ENCODE measurements at regions not wholly inside any gene's neighbourhood (a gene's known extent, or its start where the extent isn't known, plus 50 kb on each side); places are given as distances from the start of the nearest gene placed in this dataset.

DNA sequence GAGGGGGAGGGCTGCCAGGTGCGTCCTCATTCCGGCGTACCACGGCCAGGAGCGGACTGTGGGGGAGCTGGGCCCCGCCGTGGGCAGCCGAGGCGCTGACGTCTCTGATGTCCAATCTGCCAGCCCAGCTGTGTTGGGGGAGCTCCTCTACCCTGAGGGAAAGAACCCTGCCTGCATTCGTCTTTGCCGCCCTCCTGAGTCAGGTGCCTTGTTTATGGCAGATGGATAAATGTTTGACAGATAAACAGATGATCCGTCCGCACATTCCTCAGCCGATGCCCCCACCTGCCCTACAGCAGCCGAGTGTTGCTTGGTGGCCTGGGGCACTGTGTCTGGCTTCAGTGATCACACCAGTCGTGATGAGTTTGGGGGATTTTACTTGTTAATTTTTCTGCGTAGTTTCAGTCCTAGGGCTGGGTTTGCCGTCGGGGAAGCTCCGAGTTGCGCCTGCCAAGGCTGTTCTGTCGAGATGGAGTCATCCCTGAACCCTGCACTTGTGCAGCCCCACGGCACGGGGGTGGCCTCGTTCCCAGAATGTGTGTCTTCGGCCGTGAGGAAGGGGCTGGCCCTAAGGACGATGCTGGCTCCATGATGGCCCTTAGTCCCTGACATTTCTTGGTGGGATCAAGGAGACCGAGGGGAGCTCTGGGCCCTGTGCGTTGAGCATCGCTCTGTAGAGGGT is 1083.9 kb downstream of the BRD1 start (continued):
- TF ChIP-seq, protein P1, sequence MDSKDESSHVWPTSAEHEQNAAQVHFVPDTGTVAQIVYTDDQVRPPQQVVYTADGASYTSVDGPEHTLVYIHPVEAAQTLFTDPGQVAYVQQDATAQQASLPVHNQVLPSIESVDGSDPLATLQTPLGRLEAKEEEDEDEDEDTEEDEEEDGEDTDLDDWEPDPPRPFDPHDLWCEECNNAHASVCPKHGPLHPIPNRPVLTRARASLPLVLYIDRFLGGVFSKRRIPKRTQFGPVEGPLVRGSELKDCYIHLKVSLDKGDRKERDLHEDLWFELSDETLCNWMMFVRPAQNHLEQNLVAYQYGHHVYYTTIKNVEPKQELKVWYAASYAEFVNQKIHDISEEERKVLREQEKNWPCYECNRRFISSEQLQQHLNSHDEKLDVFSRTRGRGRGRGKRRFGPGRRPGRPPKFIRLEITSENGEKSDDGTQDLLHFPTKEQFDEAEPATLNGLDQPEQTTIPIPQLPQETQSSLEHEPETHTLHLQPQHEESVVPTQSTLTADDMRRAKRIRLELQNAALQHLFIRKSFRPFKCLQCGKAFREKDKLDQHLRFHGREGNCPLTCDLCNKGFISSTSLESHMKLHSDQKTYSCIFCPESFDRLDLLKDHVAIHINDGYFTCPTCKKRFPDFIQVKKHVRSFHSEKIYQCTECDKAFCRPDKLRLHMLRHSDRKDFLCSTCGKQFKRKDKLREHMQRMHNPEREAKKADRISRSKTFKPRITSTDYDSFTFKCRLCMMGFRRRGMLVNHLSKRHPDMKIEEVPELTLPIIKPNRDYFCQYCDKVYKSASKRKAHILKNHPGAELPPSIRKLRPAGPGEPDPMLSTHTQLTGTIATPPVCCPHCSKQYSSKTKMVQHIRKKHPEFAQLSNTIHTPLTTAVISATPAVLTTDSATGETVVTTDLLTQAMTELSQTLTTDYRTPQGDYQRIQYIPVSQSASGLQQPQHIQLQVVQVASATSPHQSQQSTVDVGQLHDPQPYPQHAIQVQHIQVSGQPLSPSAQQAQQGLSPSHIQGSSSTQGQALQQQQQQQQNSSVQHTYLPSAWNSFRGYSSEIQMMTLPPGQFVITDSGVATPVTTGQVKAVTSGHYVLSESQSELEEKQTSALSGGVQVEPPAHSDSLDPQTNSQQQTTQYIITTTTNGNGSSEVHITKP (tag by site-specific recombination; IDR thresholded peaks at IDR 0.05) = no peak
- no peak for TF ChIP-seq ZNF747 (tag by site-specific recombination; IDR thresholded peaks at IDR 0.05)

DNA sequence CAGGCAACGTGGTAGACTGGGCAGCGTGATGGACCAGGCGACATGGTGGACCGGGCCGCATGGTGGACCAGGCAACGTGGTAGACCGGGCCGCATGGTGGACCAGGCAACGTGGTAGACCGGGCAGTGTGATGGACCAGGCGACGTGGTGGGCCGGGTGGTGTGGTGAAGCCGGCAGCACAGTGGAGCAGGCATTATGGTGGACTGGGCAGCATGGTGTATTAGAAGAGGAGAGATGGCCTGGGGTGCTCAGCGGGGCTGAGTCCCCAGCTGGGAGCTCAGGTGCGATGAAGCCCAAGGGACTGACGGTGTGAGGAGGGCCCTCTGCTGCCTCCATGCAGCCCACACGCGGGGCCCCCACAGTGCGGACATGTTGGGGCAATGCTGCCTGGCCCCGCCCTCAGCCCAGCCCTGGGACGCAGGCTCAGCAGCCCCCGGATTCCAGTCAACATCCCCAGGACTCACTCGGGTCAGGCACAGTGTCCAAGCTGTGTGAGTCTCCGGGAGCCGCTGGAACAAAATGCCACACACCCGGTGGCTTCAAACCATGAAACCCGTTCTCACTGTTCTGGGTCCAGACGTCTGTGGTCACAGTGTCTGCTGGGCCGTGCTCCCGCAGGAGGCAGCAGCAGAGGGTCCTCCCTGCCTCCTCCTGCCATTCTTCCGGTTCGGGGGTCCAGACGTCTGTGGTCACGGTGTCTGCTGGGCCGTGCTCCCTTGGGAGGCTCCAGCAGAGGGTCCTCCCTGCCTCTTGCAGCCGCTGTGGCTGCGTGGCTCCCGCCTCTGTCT is 1084.9 kb downstream of the BRD1 start:
- POLR2A ChIA-PET = no interaction called here
- CTCF ChIA-PET = interaction anchor here (1.2 kb wide), 1 partner anchor 24 kb away, joined by 3 read pairs; no protein-coding TSS in a partner anchor
- H3K4me3 ChIP-seq (ENCODE audit: low read depth, low read length) = no peak overlapping the region
- no peaks in the 10 kb centered on the region for H3K9me3 ChIP-seq (ENCODE audit: control insufficient read depth, insufficient read depth, low read depth, low read length)
- H3K36me3 ChIP-seq (ENCODE audit: control insufficient read depth in 2 of 2, insufficient read depth in 1 of 2, low read length in 2 of 2) = no peaks in the 10 kb centered on the region
- H3K27ac ChIP-seq (ENCODE audit: extremely low read depth, low read depth, low read length) = no peak overlapping the region
- H3K4me1 ChIP-seq (ENCODE audit: control insufficient read depth, insufficient read depth, low read length) = no peaks in the 10 kb centered on the region
- 0 out of 2 replicates have a peak, but pooled peaks have one; percentile 24 for TF ChIP-seq ZIC2 (tag by site-specific recombination; IDR thresholded peaks at IDR 0.05)
- no peak for TF ChIP-seq ZNF404 (tag by site-specific recombination; IDR thresholded peaks at IDR 0.05)

DNA sequence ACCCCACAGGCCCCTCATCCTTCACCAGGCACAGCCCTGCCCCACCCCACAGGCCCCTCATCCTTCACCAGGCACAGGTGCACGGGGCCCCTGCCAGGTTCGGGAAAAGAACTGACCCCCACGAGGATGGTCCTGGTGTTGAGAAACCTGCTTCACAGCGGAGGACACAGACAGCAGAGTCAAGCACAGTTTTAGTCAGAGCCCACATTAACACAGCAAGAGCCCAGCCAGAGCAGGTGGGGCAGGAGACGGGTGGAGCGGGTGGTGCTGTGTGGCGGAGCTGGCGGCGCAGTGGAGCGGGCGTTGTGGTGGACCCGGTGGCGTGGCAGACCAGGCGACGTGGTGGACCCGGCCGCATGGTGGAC is 1085.5 kb downstream of the BRD1 start:
- no peaks in the 10 kb centered on the region for H3K36me3 ChIP-seq (ENCODE audit: control insufficient read depth in 2 of 2, insufficient read depth in 1 of 2, low read length in 2 of 2)
- H3K4me1 ChIP-seq (ENCODE audit: control insufficient read depth, insufficient read depth, low read length) = no peaks in the 10 kb centered on the region
- POLR2A ChIA-PET = no interaction called here
- TF ChIP-seq ZNF701 (tag by site-specific recombination; IDR thresholded peaks at IDR 0.05) (no peak), ZNF658 (tag by site-specific recombination; IDR thresholded peaks at IDR 0.05) (no peak), ZNF610 (tag by site-specific recombination; IDR thresholded peaks at IDR 0.05; ENCODE audit: borderline replicate concordance) (no peak), ZNF549 (tag by site-specific recombination; IDR thresholded peaks at IDR 0.05) (no peak), YY1 (tag by site-specific recombination; IDR thresholded peaks at IDR 0.05) (no peak), ZNF169 (tag by site-specific recombination; IDR thresholded peaks at IDR 0.05) (no peak), ZEB2 (tag by site-specific recombination; IDR thresholded peaks at IDR 0.05) (no peak), ZNF473 (tag by site-specific recombination; IDR thresholded peaks at IDR 0.05) (no peak)
- TF ChIP-seq, protein P2, sequence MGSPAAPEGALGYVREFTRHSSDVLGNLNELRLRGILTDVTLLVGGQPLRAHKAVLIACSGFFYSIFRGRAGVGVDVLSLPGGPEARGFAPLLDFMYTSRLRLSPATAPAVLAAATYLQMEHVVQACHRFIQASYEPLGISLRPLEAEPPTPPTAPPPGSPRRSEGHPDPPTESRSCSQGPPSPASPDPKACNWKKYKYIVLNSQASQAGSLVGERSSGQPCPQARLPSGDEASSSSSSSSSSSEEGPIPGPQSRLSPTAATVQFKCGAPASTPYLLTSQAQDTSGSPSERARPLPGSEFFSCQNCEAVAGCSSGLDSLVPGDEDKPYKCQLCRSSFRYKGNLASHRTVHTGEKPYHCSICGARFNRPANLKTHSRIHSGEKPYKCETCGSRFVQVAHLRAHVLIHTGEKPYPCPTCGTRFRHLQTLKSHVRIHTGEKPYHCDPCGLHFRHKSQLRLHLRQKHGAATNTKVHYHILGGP (tag by site-specific recombination; IDR thresholded peaks at IDR 0.05) = no peak
- no peak overlapping the region for H3K4me3 ChIP-seq (ENCODE audit: low read depth, low read length)
- CTCF ChIA-PET = no interaction called here
- H3K9me3 ChIP-seq (ENCODE audit: control insufficient read depth, insufficient read depth, low read depth, low read length) = no peaks in the 10 kb centered on the region
- H3K27ac ChIP-seq (ENCODE audit: extremely low read depth, low read depth, low read length) = no peak overlapping the region

DNA sequence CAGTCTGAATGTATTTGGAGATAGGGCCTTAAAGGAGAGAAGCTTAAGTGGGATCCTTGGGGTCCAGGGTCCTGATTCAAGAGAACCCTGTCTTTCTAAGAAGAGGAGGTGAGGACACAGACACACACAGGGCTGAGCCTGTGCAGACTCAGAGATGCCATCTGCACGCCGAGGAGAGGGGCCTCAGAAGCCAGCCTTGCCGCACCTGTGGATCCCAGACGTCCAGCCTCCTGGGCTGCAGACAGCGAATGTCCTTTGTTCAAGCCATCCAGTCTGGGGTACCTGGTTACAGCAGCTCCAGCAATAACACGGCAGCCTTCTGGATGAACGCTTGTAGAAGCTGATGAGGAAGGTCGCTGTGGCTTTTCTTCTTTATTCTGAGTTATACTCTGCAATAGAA is 1086.1 kb downstream of the BRD1 start:
- H3K9me3 ChIP-seq (ENCODE audit: control insufficient read depth, insufficient read depth, low read depth, low read length) = no peaks in the 10 kb centered on the region
- H3K27ac ChIP-seq (ENCODE audit: extremely low read depth, low read depth, low read length) = no peak overlapping the region
- no peaks in the 10 kb centered on the region for H3K4me1 ChIP-seq (ENCODE audit: control insufficient read depth, insufficient read depth, low read length)
- H3K36me3 ChIP-seq (ENCODE audit: control insufficient read depth in 2 of 2, insufficient read depth in 1 of 2, low read length in 2 of 2) = no peaks in the 10 kb centered on the region
- ChIA-PET CTCF (no interaction called here), POLR2A (no interaction called here)
- TF ChIP-seq ZNF248 (tag by site-specific recombination; IDR thresholded peaks at IDR 0.05) = no peak
- no peak for TF ChIP-seq ZNF302 (tag by site-specific recombination; IDR thresholded peaks at IDR 0.05; ENCODE audit: low read depth)
- TF ChIP-seq ZNF423 (tag by site-specific recombination; IDR thresholded peaks at IDR 0.05) = no peak
- no peak for TF ChIP-seq PRDM1 (tag by site-specific recombination; IDR thresholded peaks at IDR 0.05)
- no peak for TF ChIP-seq ZNF324 (tag by site-specific recombination; IDR thresholded peaks at IDR 0.05)
- TF ChIP-seq, protein P3, sequence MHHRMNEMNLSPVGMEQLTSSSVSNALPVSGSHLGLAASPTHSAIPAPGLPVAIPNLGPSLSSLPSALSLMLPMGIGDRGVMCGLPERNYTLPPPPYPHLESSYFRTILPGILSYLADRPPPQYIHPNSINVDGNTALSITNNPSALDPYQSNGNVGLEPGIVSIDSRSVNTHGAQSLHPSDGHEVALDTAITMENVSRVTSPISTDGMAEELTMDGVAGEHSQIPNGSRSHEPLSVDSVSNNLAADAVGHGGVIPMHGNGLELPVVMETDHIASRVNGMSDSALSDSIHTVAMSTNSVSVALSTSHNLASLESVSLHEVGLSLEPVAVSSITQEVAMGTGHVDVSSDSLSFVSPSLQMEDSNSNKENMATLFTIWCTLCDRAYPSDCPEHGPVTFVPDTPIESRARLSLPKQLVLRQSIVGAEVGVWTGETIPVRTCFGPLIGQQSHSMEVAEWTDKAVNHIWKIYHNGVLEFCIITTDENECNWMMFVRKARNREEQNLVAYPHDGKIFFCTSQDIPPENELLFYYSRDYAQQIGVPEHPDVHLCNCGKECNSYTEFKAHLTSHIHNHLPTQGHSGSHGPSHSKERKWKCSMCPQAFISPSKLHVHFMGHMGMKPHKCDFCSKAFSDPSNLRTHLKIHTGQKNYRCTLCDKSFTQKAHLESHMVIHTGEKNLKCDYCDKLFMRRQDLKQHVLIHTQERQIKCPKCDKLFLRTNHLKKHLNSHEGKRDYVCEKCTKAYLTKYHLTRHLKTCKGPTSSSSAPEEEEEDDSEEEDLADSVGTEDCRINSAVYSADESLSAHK (tag by site-specific recombination; IDR thresholded peaks at IDR 0.05) = no peak
- no peak overlapping the region for H3K4me3 ChIP-seq (ENCODE audit: low read depth, low read length)
